Ramos (cell line): ENCODE measurements at regions not wholly inside any gene's neighbourhood (a gene's known extent, or its start where the extent isn't known, plus 50 kb on each side); places are given as distances from the start of the nearest gene placed in this dataset.
"Not testable (repeated sequence)": the region's sequence is repeated elsewhere in the genome, so short reads cannot be mapped to it uniquely, and the experiment has no call there.

Experiments used
- in situ Hi-C: fragments of 300-500 bp; cut with MboI; formaldehyde crosslinking; loops from one replicate; pipeline ENCODE4 v1.14.3; 2022; ENCODE audit warnings: low sequenced_read_pairs; ENCODE audit not compliant: unreplicated experiment

DNA sequence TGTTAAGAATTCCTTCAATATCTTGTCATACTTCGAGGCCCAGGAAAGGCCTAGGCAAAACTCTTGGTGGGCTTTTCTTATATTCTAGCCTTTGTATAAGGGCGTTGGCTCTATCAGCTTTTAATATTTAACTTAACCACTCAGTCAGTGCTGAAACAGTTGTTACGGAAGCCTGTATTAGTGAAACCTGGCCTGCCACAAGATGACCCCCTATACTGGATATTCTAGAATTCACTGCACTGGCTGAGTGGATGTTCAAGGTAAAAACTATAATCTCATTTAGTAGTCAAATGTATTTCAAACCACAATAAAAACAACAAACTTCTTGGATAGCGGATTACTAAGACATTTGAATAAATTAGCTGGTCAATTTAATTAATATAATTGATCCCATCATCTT lies 91.7 kb upstream of the HNMT start:
- in situ Hi-C loops: no loop called here

DNA sequence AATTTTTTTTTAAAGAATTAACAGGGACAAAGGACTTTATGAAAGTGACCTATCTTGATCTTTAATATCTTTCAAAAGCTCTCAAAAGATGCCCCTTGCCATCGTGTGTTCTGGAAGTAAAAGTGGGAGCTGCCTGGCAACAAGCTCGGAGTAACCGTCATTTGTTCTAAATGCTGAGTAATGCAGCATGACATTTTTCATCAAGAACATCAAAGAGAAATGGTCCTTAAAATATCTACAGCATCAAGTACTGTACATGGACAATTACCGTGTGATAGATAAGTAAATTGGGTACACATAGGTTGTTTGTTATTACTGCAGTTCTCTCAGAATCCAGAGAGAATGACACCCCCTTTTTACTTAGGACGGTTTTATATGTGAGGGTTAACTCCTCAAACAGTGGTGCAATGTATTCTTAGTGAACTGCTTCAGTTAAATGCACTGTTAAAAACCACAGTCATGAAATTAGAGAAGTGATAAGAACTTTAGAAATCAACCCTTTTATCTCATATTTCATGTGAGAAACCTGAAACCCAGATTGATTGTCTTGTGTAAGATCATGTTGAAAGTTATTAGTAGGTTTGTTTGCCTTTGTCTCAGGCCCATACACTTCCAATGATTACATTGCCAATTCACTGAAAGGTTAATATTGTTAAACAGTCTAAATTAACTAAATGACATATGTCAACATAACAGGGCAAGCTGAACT lies 90.6 kb upstream of the HNMT start:
- in situ Hi-C loops: no loop called here

DNA sequence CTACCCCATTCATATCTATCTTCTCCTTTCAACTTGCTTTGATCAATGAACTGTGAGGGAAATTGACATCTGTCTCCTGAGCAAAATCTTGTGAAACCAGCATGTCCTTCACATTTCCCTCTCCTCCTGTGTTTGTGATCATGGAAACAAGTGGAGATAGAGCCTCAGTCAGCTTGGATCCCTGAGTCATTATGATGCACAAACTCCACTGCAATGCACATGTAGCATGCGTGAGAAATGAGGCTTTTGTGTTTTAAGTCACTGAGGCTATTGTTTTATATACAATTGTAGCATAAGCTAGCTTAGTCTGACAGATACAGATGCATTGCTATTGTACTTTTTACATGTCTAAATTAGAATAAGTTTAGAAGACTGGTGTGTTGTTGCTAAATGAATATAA lies 85.2 kb upstream of the HNMT start:
- in situ Hi-C loops: no loop called here

DNA sequence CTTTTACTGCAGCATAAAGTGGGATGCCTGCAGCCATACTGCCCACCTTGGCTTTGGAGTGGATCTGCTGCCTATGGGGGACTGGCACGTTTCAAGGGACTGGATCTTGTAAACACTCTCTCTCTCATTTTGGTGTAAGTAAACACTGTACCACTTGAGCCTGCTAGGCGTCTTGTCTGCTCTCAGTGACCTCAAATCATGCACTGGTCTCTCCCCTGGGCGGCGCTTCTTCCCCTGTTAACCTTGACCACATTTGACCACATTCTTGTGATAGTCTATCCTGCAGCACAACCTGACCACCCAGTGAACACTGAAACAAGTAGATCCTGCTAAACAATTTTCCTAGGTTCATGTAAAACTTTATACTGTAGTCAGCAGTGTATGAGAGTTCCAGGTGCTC lies 82.6 kb upstream of the HNMT start:
- in situ Hi-C loops: no loop called here

DNA sequence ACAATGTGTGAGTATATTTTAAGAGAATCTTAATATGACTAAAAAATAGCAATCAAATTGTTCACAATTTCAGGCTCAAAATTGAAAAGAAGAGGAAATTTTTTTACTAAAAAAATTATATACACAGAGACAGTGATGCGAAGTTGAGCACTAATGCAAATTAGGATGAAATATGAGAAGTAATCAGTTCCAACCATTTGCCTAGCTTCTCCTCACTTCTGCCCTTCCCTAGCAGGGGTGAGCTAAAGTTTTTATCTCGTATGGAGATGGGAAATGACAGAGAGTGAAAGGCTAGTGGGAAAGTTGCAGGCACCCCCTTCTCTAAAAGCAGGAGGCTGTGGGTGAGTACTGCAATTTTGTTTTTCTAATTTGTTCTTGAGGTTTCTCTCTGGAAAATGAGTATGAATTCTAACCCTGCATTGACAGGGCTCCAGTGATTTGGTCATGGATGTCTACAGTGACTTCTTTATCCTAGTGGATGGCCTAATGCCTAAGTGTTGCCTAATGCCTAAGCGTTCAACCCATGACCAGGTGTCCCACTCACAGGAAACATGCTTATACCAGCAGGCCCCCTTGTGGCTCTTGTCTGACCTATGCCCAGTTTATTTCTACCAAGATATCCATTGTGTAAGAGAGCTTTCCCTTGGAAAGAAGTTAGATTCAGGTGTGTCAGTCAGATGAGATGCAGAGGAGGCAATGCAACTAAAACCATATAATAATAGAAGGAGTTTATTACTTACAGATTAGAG lies 78.0 kb upstream of the HNMT start:
- in situ Hi-C loops: no loop called here

DNA sequence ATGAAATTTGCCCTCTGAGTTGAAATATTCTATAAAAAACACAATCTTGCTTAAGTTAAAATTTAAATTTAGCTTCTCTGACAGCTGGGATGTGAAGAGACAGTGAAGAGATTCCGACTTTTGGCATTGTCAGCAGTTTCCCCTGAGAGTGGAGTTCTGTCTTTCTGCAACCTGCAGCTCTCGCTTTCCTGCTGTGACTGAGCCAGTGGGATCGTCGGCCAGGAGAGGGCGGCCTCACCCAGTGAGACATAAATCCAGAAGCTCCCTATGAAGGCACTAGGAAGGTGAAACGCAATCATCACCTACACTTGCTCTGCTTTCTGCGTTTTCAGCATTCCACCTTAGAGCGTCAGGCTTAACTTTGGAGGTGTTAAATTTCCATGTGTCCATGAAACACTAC lies 75.4 kb upstream of the HNMT start:
- in situ Hi-C loops: no loop called here

DNA sequence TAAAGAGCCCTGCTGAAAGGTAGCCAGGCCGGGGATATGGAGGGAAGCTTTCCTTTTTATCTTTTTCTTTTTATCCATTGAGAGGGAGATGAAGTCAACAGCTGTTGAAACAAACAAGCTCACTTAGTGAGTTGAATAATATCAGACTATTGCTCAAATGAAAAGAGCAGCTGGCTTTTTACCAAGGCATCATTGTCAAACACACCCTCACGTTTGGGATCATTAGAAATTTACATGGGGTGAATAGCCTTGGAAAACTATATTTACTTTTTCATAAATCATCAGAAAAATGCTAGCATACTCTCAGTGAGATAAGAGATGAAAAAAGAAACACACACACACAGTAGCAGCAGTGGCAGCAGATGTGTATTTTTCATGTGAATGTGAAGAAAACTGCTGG lies 71.5 kb upstream of the HNMT start:
- in situ Hi-C loops: no loop called here

DNA sequence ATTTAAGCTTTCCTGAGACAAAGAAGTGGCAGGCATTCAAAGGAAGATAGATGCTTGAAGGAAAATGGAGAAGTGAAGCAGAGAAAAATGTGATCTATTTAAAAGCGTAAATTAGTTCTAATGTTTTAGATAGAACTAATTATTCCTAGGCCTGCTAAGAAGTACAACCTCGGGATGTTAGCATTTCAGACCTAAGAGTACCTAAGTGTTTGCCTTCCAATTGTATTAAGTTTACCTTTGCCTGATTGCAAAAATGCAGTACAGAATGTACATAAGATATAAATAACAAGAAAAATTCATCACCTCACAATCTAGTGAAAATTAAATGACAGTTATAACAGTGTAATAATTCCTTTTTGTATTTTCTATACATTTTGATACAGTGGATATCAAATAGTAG lies 71.1 kb upstream of the HNMT start:
- in situ Hi-C loops: no loop called here

DNA sequence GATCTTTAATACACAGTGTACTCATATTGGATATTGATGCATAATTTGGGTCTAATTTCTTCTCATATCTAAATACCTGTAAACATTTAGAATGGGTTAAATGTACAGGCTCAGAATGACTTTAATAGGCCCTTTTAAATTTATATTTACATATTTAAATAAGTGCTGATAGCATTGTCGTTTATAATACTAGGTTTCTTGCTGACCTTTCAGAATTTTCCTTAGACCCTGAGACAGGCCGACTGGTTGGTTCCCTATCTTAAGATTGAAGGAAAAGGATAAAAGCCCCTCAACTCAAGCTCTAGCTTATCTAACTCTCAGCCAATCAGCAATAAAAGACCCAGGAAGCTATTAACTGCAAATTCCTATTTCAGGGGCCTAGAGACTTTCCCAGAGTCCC lies 67.8 kb upstream of the HNMT start:
- in situ Hi-C loops: no loop called here

DNA sequence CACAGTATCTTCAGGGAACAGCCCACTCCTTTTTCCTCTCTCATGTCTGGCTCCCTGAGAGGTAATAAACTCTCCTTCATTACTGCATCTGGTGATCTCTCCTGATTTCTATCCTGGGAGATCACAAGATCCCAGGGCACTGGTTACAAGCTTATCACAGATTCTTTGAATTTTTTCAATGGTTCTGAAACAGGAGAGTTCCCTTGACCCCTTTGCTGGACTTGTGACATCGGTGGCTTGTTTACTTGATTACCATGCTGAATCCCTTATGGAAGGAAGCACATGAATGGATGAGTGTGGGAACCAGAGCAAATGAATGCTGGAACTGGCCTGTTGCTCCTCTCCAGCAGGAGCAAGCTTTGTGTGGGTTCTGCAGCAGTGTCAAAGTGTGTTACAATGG lies 67.2 kb upstream of the HNMT start:
- in situ Hi-C loops: no loop called here

DNA sequence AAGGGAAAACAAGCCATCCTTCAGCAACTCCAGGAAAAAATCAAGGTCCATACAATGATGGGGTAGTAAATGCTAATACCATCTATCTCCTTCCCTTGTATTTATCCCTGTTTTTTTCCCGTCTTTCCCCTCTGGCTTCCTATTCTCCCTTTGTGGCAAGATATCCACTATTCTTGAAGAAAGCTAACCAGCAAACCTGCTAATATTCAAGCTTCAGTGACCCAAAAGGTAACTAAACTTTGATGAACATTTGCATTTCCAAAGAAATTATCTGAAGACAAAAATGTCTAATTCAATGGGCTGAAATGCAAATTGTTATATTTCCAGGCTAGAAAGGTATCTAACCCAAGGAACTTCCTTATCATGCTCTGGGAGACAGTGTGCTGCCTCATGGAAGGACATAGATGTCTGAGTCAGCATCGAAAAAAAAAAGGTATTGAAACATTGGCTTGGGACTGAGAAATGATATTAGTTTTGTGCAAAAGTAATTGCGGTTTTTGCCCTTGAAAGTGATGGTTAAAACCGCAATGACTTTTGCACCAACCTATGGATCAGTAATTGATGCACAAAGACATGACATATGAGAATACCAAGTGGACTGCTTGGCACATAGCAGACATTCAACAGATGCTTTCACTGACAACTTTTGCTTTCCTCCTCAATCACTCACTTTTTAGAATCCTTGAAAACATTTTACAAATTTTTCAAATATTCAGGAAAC lies 63.7 kb upstream of the HNMT start:
- in situ Hi-C loops: no loop called here

DNA sequence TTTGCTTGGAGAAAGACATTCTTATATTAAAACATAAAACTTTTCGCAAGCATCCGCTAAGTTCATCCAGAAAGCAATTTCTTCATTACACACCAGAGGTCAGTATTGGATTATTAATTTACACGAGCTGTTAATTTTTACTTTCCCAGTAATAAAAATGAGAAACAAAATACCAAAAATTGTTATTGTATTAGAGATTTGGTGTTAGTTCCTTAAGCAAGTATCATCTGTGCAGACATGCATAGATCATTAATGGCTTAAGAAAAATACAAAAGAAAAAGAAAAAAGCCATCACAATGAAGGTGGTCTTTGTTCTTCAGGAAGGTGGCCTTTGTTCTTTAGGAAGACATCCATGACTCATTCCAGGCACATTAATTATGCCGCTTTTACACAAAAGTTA lies 53.6 kb upstream of the HNMT start:
- in situ Hi-C loops: no loop called here

DNA sequence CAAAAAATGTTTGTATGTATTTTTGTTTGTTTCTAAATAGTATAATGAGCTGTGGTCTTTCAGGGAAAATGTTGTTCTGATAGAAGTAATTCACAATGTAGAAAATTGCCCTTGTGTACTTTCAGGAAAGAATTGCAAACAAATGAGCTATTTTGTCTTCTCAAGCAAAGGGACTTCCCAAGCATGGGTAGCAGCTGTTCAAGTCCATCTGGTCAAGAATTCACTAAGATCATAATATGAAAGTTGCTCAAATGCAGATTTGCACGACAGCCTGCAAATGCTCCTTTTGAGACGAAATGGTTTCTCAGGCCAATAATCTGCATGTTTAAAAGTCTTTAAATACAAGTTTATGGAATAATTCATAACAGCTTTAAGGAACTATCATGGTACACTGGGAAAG lies 51.9 kb upstream of the HNMT start:
- in situ Hi-C loops: no loop called here

DNA sequence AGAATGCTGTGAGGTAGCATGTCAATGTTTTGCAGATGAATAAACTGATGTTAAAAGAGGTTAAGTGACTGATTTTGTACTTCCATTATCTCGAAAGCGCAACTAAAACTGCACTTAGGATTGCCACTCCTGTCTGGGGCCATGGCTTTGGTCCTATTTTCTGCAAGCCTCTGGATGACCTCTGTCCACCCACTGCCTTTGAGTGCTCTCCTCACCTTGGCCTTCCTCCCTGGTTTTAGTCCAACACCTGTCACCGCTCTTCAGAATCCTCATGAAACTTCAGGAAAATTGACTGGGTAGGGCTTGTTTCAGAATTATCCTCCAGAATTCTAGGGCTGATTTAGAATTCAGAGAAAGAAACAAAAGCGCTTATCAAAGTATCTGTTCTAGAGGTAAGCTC lies 51.1 kb upstream of the HNMT start:
- in situ Hi-C loops: no loop called here

DNA sequence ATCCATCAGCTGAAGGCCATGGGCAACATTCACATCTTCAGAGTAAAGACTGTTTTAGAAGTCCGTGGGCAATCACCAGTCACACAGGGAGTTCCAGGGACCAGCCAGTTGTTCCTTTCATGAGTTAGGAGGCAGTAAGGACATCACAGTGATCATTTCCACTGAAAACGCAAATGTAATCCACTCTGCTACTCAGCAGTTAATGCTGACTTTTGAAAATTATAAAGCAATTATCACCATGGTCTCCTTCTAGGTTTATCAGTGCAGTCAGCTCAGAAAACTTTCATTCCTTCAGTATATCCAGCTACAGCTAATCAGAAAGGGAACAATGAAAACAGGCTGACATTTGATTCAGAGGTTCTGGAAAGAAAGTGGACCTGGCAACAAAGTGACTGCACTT lies 50.6 kb upstream of the HNMT start:
- in situ Hi-C loops: not testable (repeated sequence)
